Gastrocnemius medialis (tissue), 4 donors: ENCODE measurements at regions not wholly inside any gene's neighbourhood (a gene's known extent, or its start where the extent isn't known, plus 50 kb on each side); places are given as distances from the start of the nearest gene placed in this dataset.

Experiments used
- ATAC-seq, 2 donors: fragments of 150-250 bp; one replicate each; pipeline ENCODE4 v1.9.1; 2016
- DNase-seq, 2 donors: peaks; one replicate each; pipeline ENCODE4 v3.0.0-alpha.2; 2019
- H3K27ac ChIP-seq, 4 donors: fragments of 200-600 bp; sonication (generic); 1 replicate in 1 of 4; 2 replicates in 3 of 4; pipeline ENCODE4 v1.5.1; 2016 to 2018; ENCODE audit warnings: mild to moderate bottlenecking in 2 of 4, moderate library complexity in 1 of 4
- H3K27me3 ChIP-seq, 3 donors: fragments of 200-600 bp; sonication (generic) in 2 of 3; 1 replicate in 1 of 3; 2 replicates in 2 of 3; pipeline versions ENCODE4 v1.5.1 to v1.6.0; 2016 to 2019; ENCODE audit warnings: mild to moderate bottlenecking in 1 of 3, moderate library complexity in 1 of 3
- H3K36me3 ChIP-seq, 2 donors: fragments of 200-600 bp; sonication (generic) in 1 of 2; one replicate each; pipeline ENCODE4 v1.5.1; 2017 to 2018
- H3K4me1 ChIP-seq, 2 donors: fragments of 200-600 bp; sonication (generic) in 1 of 2; one replicate each; pipeline ENCODE4 v1.5.1; 2016 to 2017; ENCODE audit warnings: mild to moderate bottlenecking in 2 of 2
- H3K4me3 ChIP-seq, 4 donors: fragments of 200-600 bp; sonication (generic) in 3 of 4; 1 replicate in 1 of 4; 2 replicates in 3 of 4; pipeline ENCODE4 v1.5.1; 2016 to 2019; ENCODE audit warnings: mild to moderate bottlenecking in 2 of 4
- H3K9me3 ChIP-seq, 3 donors: fragments of 200-600 bp; sonication (generic) in 2 of 3; 1 replicate in 1 of 3; 2 replicates in 2 of 3; pipeline ENCODE4 v1.5.1; 2016 to 2019
- POLR2A ChIP-seq, 2 donors: fragments of 450-650 bp; IDR thresholded peaks; one replicate each; pipeline ENCODE4 v1.6.1; 2017; ENCODE audit warnings: antibody characterized with exemption in 2 of 2, mild to moderate bottlenecking in 2 of 2, moderate library complexity in 2 of 2
- in situ Hi-C, 4 donors: fragments of 200-750 bp; cut with MboI; loops; one replicate each; pipeline versions ENCODE4 v1.15.0 to v1.8.0; 2017; ENCODE audit warnings: low sequenced_read_pairs in 4 of 4
- intact Hi-C: fragments of 100-400 bp; cut with DNase I; formaldehyde crosslinking; loops from one replicate; pipeline ENCODE4 v1.15.1; 2023; ENCODE audit warnings: low total_unique reads
- TF ChIP-seq, protein P1 (sequence below), 5 experiments: fragments of 450-650 bp in 3 of 5; fragments of 200-600 bp in 2 of 5; sonication (generic) in 2 of 5; IDR thresholded peaks in 4 of 5; conservative IDR thresholded peaks in 1 of 5; 1 replicate in 4 of 5; 2 replicates in 1 of 5; pipeline ENCODE4 v1.5.1; 2016 to 2019; ENCODE audit warnings: antibody characterized with exemption in 5 of 5, mild to moderate bottlenecking in 3 of 5, moderate library complexity in 3 of 5

DNA sequence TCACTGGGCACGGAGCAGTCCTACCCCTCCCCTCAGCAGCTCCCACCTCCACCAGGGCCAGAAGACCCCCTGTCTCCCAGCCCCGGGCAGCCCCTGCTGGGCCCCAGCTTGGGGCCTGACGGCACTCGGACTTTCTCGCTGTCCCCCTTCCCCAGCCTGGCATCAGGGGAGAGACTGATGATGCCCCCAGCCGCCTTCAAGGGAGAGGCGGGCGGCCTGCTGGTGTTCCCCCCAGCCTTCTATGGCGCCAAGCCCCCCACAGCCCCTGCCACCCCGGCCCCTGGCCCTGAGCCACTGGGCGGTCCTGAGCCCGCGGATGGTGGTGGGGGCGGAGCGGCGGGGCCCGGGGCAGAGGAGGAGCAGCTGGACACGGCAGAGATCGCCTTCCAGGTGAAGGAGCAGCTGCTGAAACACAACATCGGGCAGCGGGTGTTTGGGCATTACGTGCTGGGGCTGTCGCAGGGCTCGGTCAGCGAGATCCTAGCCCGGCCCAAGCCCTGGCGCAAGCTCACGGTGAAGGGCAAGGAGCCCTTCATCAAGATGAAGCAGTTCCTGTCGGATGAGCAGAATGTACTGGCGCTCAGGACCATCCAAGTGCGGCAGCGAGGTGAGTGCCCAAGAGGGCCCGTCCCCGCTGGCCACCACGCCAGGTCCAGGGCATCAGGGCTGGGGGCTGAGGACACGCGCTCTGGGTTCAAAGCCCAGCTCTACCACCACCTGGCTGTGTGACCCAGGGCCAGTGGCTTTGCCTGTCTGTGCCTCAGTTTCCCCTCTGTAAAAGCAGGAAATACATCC is 58.6 kb downstream of the PHETA1 start:
- no peak overlapping the region for H3K27ac ChIP-seq
- DNase-seq (no peak), ATAC-seq (no peak)
- intact Hi-C loops (loop anchor here (5.0 kb wide), 1 partner anchor 373 kb away; no protein-coding TSS in a partner anchor), in situ Hi-C loops (loop anchor here (10.0 to 25.0 kb wide), 4 partner anchors 373 to 423 kb away; no protein-coding TSS in a partner anchor)
- no peaks in the 10 kb centered on the region for H3K36me3 ChIP-seq
- H3K27me3 ChIP-seq, result peaks cover 2 to 8% (median 5%) of the 10 kb centered on the region in 3 donors
- H3K9me3 ChIP-seq, result peaks cover 0 to 4% (median 2%) of the 10 kb centered on the region in 3 donors
- no peak overlapping the region for H3K4me3 ChIP-seq
- no peaks in the 10 kb centered on the region for H3K4me1 ChIP-seq
- TF ChIP-seq POLR2A (IDR thresholded peaks at IDR 0.05), result no peak
- TF ChIP-seq, protein P1, sequence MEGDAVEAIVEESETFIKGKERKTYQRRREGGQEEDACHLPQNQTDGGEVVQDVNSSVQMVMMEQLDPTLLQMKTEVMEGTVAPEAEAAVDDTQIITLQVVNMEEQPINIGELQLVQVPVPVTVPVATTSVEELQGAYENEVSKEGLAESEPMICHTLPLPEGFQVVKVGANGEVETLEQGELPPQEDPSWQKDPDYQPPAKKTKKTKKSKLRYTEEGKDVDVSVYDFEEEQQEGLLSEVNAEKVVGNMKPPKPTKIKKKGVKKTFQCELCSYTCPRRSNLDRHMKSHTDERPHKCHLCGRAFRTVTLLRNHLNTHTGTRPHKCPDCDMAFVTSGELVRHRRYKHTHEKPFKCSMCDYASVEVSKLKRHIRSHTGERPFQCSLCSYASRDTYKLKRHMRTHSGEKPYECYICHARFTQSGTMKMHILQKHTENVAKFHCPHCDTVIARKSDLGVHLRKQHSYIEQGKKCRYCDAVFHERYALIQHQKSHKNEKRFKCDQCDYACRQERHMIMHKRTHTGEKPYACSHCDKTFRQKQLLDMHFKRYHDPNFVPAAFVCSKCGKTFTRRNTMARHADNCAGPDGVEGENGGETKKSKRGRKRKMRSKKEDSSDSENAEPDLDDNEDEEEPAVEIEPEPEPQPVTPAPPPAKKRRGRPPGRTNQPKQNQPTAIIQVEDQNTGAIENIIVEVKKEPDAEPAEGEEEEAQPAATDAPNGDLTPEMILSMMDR (IDR thresholded peaks at IDR 0.05 in 4 of 5, conservative IDR thresholded peaks at IDR 0.05 in 1 of 5), result no peak

DNA sequence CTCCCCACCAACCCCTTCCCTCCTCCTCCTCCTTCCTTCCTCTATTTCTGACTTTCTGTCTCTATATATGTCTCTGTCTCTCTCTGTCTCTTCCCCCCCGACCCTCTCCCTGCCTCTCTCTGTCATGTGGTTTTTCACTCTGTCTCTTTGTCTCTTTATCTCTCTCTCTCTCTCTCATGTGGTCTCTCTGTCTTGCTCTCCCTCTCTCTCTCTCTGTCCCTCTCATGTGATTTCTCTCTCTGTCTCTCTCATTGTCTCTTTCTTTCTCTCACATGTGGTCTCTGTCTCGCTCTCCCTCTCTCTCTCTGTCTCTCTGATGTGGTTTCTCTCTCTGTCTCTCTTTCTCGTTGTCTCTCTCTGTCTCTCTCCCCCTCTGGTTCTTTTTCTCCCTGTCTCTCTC is 59.3 kb downstream of the PHETA1 start:
- intact Hi-C loops, result no loop called here

DNA sequence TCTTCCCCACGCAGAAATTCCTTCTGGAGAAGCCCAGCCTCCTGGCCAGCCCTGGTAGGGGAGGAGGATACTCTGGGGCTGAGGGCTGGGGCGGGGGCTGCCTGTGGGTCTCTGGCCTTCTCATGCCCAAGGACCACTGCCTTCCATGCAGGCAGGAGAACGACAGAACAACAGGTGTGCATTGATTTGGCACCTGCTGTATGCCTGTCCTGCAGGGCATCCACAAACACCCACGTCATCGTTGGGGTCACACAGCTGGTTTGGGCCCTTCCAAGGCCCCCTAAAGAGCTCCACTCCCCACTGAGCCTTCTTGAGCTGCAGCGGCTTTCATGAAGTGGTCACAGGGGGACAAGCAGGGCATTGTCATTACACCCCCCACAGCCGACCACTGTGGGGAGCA is 60.4 kb downstream of the PHETA1 start:
- Histone ChIP-seq H3K4me1 (no peaks in the 10 kb centered on the region), H3K9me3 (peaks cover 11 to 18% (median 11%) of the 10 kb centered on the region in 3 donors), H3K4me3 (no peak overlapping the region), H3K27me3 (peaks cover 2 to 8% (median 5%) of the 10 kb centered on the region in 3 donors), H3K36me3 (no peaks in the 10 kb centered on the region), H3K27ac (no peak overlapping the region)
- DNase-seq (no peak), ATAC-seq (no peak)
- TF ChIP-seq, protein P1 (IDR thresholded peaks at IDR 0.05 in 4 of 5, conservative IDR thresholded peaks at IDR 0.05 in 1 of 5), result no peak
- no peak for TF ChIP-seq POLR2A (IDR thresholded peaks at IDR 0.05)
- intact Hi-C loops (no loop called here), in situ Hi-C loops (loop anchor here in 2 of 4 donors (25.0 kb wide), 2 partner anchors 371 to 421 kb away; no protein-coding TSS in a partner anchor)

More for the DNA sequence above, 59.3 kb downstream of the PHETA1 start:
- Histone ChIP-seq H3K4me1 (no peaks in the 10 kb centered on the region), H3K4me3 (no peak overlapping the region), H3K36me3 (no peaks in the 10 kb centered on the region), H3K9me3 (peaks cover 5 to 11% (median 9%) of the 10 kb centered on the region in 3 donors), H3K27me3 (peaks cover 2 to 8% (median 5%) of the 10 kb centered on the region in 3 donors), H3K27ac (no peak overlapping the region)
- DNase-seq, result no peak
- TF ChIP-seq POLR2A (IDR thresholded peaks at IDR 0.05), result no peak
- TF ChIP-seq, protein P1 (IDR thresholded peaks at IDR 0.05 in 4 of 5, conservative IDR thresholded peaks at IDR 0.05 in 1 of 5), result no peak
- ATAC-seq, result no peak
- in situ Hi-C loops, result loop anchor here in 2 of 4 donors (25.0 kb wide), 2 partner anchors 372 to 422 kb away; no protein-coding TSS in a partner anchor

DNA sequence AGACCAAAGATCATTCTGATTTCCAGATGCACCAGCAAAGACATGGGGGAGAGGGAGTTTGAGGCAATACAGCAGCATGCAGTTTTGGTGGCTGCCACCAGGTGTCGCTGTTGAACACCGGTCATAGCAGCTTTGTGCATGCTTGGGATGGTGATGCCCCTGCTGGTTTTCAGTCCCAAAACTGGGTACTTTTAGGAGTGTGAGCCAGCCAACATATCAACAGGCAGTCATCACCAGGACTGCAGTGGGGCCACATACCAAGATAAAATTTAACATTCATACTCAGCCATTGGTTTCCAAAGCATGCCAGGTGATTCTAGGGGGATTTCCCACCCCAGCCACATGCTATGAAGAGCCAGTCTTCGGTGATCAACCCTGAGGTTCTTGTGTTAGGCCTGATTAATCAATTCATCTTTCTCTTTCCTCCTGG is 64.2 kb downstream of the PHETA1 start:
- Histone ChIP-seq H3K27me3 (no peaks in the 10 kb centered on the region), H3K4me3 (no peak overlapping the region), H3K9me3 (peaks cover 11 to 18% (median 11%) of the 10 kb centered on the region in 3 donors), H3K36me3 (no peaks in the 10 kb centered on the region), H3K4me1 (no peaks in the 10 kb centered on the region), H3K27ac (no peak overlapping the region)
- intact Hi-C loops, result no loop called here
- no peak for TF ChIP-seq POLR2A (IDR thresholded peaks at IDR 0.05)
- TF ChIP-seq, protein P1 (IDR thresholded peaks at IDR 0.05 in 4 of 5, conservative IDR thresholded peaks at IDR 0.05 in 1 of 5), result peak in 3 of 5 experiments; percentile 34 to 50 (median 42)
- in situ Hi-C loops, result loop anchor here in 2 of 4 donors (25.0 kb wide), 2 partner anchors 367 to 417 kb away; no protein-coding TSS in a partner anchor
- no peak for DNase-seq
- ATAC-seq, result no peak
